H1 (cell line): ENCODE measurements at regions not wholly inside any gene's neighbourhood (a gene's known extent, or its start where the extent isn't known, plus 50 kb on each side); places are given as distances from the start of the nearest gene placed in this dataset.

Experiments used
- BACH1 ChIP-seq: IDR thresholded peaks from 2 replicates; pipeline ENCODE4 v1.6.1; 2012; ENCODE audit warnings: low read length, improper control_type of control experiment
- BRCA1 ChIP-seq: IDR thresholded peaks from 2 replicates; pipeline ENCODE4 v1.6.1; 2012; ENCODE audit warnings: low read depth, low read length, improper control_type of control experiment
- FOSL1 ChIP-seq: IDR thresholded peaks from 2 replicates; pipeline ENCODE4 v1.6.1; 2011; ENCODE audit warnings: mild to moderate bottlenecking, low read depth, low read length, moderate library complexity; ENCODE audit not compliant: insufficient read depth
- SP1 ChIP-seq: IDR thresholded peaks from 2 replicates; pipeline ENCODE4 v1.6.1; 2011; ENCODE audit warnings: low read depth, low read length

- TF ChIP-seq BACH1 (no peak), BRCA1 (no peak), SP1 (no peak), FOSL1 (no peak)
These were observed 242.1 kb upstream of the RBMS1 start (continued) for GRCh38 chr2:160735696-160736095.
